ENCODE measurements at regions not wholly inside any gene's neighbourhood (a gene's known extent, or its start where the extent isn't known, plus 50 kb on each side); places are given as distances from the start of the nearest gene placed in this dataset.

- DNase-seq = no peak
These were observed 210.5 kb upstream of the ANO3 start for GRCh38 chr11:26121466-26121865.

- DNase-seq = no peak
These were observed 205.2 kb upstream of the ANO3 start for GRCh38 chr11:26126741-26127140.

- DNase-seq = no peak
These were observed 204.6 kb upstream of the ANO3 start for GRCh38 chr11:26127336-26127735.

GRCh38 chr11:26131406-26131805, 200.5 kb upstream of the ANO3 start:
- no peak for DNase-seq

- DNase-seq = no peak
These were observed 197.9 kb upstream of the ANO3 start for GRCh38 chr11:26134053-26134452.

GRCh38 chr11:26134481-26135355, 197.2 kb upstream of the ANO3 start:
- no peak for DNase-seq

GRCh38 chr11:26137651-26138050, 194.3 kb upstream of the ANO3 start:
- no peak for DNase-seq

GRCh38 chr11:26142891-26143290, 189.0 kb upstream of the ANO3 start:
- no peak for DNase-seq

GRCh38 chr11:26143566-26144290, 188.2 kb upstream of the ANO3 start:
- DNase-seq = no peak

- no peak for DNase-seq
These were observed 187.6 kb upstream of the ANO3 start for GRCh38 chr11:26144291-26144690.

GRCh38 chr11:26144911-26145310, 187.0 kb upstream of the ANO3 start:
- no peak for DNase-seq

GRCh38 chr11:26149585-26149984, 182.3 kb upstream of the ANO3 start:
- DNase-seq = no peak

- no peak for DNase-seq
These were observed 181.9 kb upstream of the ANO3 start for GRCh38 chr11:26150031-26150430.

GRCh38 chr11:26158251-26158650, 173.7 kb upstream of the ANO3 start:
- DNase-seq = no peak

GRCh38 chr11:26162291-26162690, 169.6 kb upstream of the ANO3 start:
- no peak for DNase-seq

- no peak for DNase-seq
These were observed 145.5 kb upstream of the ANO3 start for GRCh38 chr11:26186389-26186788.

GRCh38 chr11:26187639-26188038, 144.3 kb upstream of the ANO3 start:
- DNase-seq = no peak

- no peak for DNase-seq
These were observed 143.4 kb upstream of the ANO3 start for GRCh38 chr11:26188554-26188953.

- no peak for DNase-seq
These were observed 140.7 kb upstream of the ANO3 start for GRCh38 chr11:26191193-26191592.

- DNase-seq = no peak
These were observed 138.1 kb upstream of the ANO3 start for GRCh38 chr11:26193694-26194365.

GRCh38 chr11:26194881-26195280, 137.0 kb upstream of the ANO3 start:
- DNase-seq = no peak

- no peak for DNase-seq
These were observed 133.3 kb upstream of the ANO3 start for GRCh38 chr11:26198532-26199096.

- no peak for DNase-seq
These were observed 132.4 kb upstream of the ANO3 start for GRCh38 chr11:26199331-26200095.

Data from stimulated activated CD4-positive, alpha-beta T cell treated with anti-CD3 and anti-CD28 coated beads, Interleukin-2, amount 100 ng/mL, for 48 hours (primary cell).